Osteoblast (primary cell): ENCODE measurements at regions not wholly inside any gene's neighbourhood (a gene's known extent, or its start where the extent isn't known, plus 50 kb on each side); places are given as distances from the start of the nearest gene placed in this dataset.

Experiments
- DNase-seq: peaks from one replicate; pipeline ENCODE4 v3.0.0; 2011; ENCODE audit warnings: low spot score, mixed read lengths; ENCODE audit not compliant: insufficient read length; ENCODE audit errors: missing footprints
- H2AFZ ChIP-seq: 2 replicates; pipeline ENCODE4 v1.6.0; 2011; ENCODE audit warnings: mild to moderate bottlenecking, low read length
- H3K27ac ChIP-seq: 2 replicates; pipeline ENCODE4 v1.5.1; 2011; ENCODE audit warnings: mild to moderate bottlenecking, low read depth, low read length, moderate library complexity
- H3K27me3 ChIP-seq: 2 replicates; pipeline ENCODE4 v1.6.0; 2012; ENCODE audit warnings: mild to moderate bottlenecking, control low read depth, inconsistent platforms, low read length, moderate library complexity; ENCODE audit not compliant: insufficient read depth
- H3K36me3 ChIP-seq: 2 replicates; pipeline ENCODE4 v1.5.1; 2011; ENCODE audit warnings: mild to moderate bottlenecking, low read length, control low read depth, moderate library complexity; ENCODE audit not compliant: insufficient read depth
- H3K4me1 ChIP-seq: 2 replicates; pipeline ENCODE4 v1.5.1; 2011; ENCODE audit warnings: mild to moderate bottlenecking, low read length, control low read depth, moderate library complexity; ENCODE audit not compliant: insufficient read depth
- H3K4me2 ChIP-seq: 2 replicates; pipeline ENCODE4 v1.6.0; 2011; ENCODE audit warnings: mild to moderate bottlenecking, low read length; ENCODE audit not compliant: insufficient read depth
- H3K4me3 ChIP-seq: fragments of 200-600 bp; sonication (generic); 3 replicates; pipeline ENCODE4 v1.5.1; 2012; ENCODE audit warnings: mild to moderate bottlenecking, low read length, inconsistent platforms; ENCODE audit not compliant: insufficient read depth
- H3K79me2 ChIP-seq: 2 replicates; pipeline ENCODE4 v1.6.0; 2012; ENCODE audit warnings: mild to moderate bottlenecking, low read length, control low read depth, inconsistent platforms; ENCODE audit not compliant: insufficient read depth
- H3K9me3 ChIP-seq: 2 replicates; pipeline ENCODE4 v1.5.1; 2011; ENCODE audit warnings: low read depth, low read length, control low read depth
- H4K20me1 ChIP-seq: 2 replicates; pipeline ENCODE4 v1.6.0; 2012; ENCODE audit warnings: mild to moderate bottlenecking, low read length, control low read depth; ENCODE audit not compliant: insufficient read depth
- TF ChIP-seq, protein P1 (sequence below): IDR thresholded peaks from 2 replicates; pipeline ENCODE4 v1.5.1; 2011; ENCODE audit warnings: mild to moderate bottlenecking, low read depth, low read length, moderate library complexity; ENCODE audit errors: extremely low read depth

DNA sequence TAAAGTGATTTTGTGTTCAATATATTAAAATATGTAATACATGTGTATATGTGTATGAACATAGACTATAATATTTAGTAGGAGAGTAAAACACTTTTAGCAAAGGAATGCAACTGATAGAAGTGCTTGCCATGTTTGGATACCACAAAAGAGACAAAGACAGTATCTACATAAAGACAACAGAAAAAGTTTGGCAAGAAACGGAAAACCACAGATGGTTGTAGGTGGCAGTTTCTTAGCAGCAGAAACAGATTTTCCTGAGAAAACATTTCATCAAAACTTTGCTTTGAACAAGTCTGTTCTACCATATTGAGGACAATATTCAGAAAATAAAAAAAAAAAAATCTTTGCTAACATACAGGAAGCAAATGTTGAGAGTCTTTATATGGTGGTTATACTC lies 1560.4 kb upstream of the GBE1 start:
- Histone ChIP-seq H3K4me2 (no peak overlapping the region), H3K27ac (no peak overlapping the region), H3K4me3 (no peak overlapping the region), H3K79me2 (no peaks in the 10 kb centered on the region), H3K27me3 (no peaks in the 10 kb centered on the region), H3K36me3 (no peaks in the 10 kb centered on the region), H3K4me1 (no peaks in the 10 kb centered on the region), H3K9me3 (peaks cover 11% of the 10 kb centered on the region), H4K20me1 (no peaks in the 10 kb centered on the region), H2AFZ (no peak overlapping the region)
- TF ChIP-seq, protein P1, sequence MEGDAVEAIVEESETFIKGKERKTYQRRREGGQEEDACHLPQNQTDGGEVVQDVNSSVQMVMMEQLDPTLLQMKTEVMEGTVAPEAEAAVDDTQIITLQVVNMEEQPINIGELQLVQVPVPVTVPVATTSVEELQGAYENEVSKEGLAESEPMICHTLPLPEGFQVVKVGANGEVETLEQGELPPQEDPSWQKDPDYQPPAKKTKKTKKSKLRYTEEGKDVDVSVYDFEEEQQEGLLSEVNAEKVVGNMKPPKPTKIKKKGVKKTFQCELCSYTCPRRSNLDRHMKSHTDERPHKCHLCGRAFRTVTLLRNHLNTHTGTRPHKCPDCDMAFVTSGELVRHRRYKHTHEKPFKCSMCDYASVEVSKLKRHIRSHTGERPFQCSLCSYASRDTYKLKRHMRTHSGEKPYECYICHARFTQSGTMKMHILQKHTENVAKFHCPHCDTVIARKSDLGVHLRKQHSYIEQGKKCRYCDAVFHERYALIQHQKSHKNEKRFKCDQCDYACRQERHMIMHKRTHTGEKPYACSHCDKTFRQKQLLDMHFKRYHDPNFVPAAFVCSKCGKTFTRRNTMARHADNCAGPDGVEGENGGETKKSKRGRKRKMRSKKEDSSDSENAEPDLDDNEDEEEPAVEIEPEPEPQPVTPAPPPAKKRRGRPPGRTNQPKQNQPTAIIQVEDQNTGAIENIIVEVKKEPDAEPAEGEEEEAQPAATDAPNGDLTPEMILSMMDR, result no peak
- no peak for DNase-seq

DNA sequence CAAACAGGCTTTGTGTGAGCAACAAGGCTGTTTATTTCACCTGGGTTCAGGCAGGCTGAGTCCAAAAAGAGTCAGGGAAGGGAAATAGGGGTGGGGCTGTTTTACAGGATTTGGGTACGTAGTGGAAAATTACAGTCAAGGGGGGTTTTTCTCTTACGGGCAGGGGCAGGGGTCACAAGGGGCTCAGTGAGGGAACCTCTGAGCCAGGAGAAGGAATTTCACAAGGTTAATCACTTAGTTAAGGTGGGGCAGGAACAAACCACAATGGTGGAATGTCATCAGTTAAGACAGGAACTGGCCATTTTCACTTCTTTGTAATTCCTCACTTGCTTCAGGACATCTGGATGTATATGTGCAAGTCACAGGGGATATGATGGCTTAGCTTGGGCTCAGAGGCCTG lies 1592.8 kb upstream of the GBE1 start:
- Histone ChIP-seq H3K27me3 (no peaks in the 10 kb centered on the region), H2AFZ (no peak overlapping the region), H4K20me1 (no peaks in the 10 kb centered on the region), H3K27ac (no peak overlapping the region), H3K79me2 (no peaks in the 10 kb centered on the region), H3K4me2 (no peak overlapping the region), H3K4me3 (no peak overlapping the region), H3K36me3 (no peaks in the 10 kb centered on the region), H3K9me3 (peaks cover 3% of the 10 kb centered on the region), H3K4me1 (no peaks in the 10 kb centered on the region)
- no peak for DNase-seq
- TF ChIP-seq, protein P1, result no peak

DNA sequence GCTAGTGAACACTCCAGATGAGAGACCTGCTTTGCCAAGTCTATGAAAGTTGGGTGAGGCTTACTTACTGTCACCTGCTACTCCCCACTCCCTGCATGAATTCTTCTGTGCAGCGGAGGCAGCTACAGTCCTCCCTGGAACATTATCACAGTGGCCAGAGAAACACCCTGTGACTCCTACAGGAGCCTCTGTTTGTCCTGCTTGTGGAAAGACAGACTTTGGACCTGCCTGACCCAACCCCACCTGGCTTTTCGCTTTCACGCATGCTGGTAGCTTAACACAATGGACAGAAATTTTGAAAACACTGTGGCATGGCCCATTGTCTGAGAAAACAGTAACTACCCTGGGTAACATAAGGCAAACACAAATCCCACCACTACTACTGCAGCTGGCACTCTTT lies 1565.5 kb upstream of the CADM2 start:
- H3K27ac ChIP-seq, result no peak overlapping the region
- H3K4me1 ChIP-seq, result no peaks in the 10 kb centered on the region
- no peaks in the 10 kb centered on the region for H3K36me3 ChIP-seq
- TF ChIP-seq, protein P1, result no peak
- no peak overlapping the region for H2AFZ ChIP-seq
- no peaks in the 10 kb centered on the region for H3K27me3 ChIP-seq
- H4K20me1 ChIP-seq, result no peaks in the 10 kb centered on the region
- no peak overlapping the region for H3K4me3 ChIP-seq
- H3K4me2 ChIP-seq, result no peak overlapping the region
- no peaks in the 10 kb centered on the region for H3K9me3 ChIP-seq
- DNase-seq, result no peak
- no peaks in the 10 kb centered on the region for H3K79me2 ChIP-seq

DNA sequence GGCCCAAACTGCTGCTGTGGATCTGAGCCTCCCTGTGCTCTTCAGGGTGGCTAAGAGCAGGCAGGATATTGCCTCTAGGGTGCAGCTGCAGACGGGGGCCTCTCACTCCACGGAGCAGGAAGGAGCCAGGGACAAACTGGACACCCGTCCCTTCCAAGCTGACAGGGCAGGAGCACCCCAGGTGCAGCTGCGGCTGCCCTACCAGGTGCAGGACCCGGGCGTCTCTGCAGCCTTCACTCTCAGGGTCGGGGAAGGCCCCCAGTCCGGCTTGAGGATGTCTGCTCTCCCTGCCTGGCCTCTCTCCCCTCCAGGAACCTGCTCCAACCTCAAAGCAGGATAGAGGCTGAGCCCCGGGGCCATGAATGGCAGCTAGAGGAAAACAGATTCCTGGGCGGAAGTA lies 1554.9 kb upstream of the CADM2 start:
- no peak overlapping the region for H3K4me2 ChIP-seq
- TF ChIP-seq, protein P1, result no peak
- H3K4me3 ChIP-seq, result no peak overlapping the region
- H3K4me1 ChIP-seq, result no peaks in the 10 kb centered on the region
- H3K36me3 ChIP-seq, result no peaks in the 10 kb centered on the region
- no peaks in the 10 kb centered on the region for H4K20me1 ChIP-seq
- H3K79me2 ChIP-seq, result no peaks in the 10 kb centered on the region
- no peak overlapping the region for H3K27ac ChIP-seq
- H2AFZ ChIP-seq, result no peak overlapping the region
- H3K27me3 ChIP-seq, result no peaks in the 10 kb centered on the region
- DNase-seq, result peak; percentile 5
- no peaks in the 10 kb centered on the region for H3K9me3 ChIP-seq
